HT-29 (cell line): ENCODE measurements at regions not wholly inside any gene's neighbourhood (a gene's known extent, or its start where the extent isn't known, plus 50 kb on each side); places are given as distances from the start of the nearest gene placed in this dataset.

Source experiments
- DNase-seq: peaks from one replicate; pipeline ENCODE4 v3.0.0-alpha.2; 2015; ENCODE audit warnings: low spot score

- DNase-seq, result peak; percentile 74
These were observed 51.4 kb upstream of the GJA8 start for GRCh38 chr1:147851149-147851548.

- no peak for DNase-seq
These were observed 49.8 kb upstream of the GJA8 start for GRCh38 chr1:147852706-147853225.
